AG20443 (cell line): ENCODE measurements at regions not wholly inside any gene's neighbourhood (a gene's known extent, or its start where the extent isn't known, plus 50 kb on each side); places are given as distances from the start of the nearest gene placed in this dataset.
A peak's percentile ranks its signal among the peaks of the same experiment; 100 is the strongest.

ENCODE experiments used
- DNase-seq: peaks from one replicate; pipeline ENCODE4 v3.0.0; 2012; ENCODE audit warnings: low spot score, mixed read lengths

GRCh38 chr2:128984081-128984480 lies 665.4 kb upstream of the HS6ST1 start:
- no peak for DNase-seq

- DNase-seq, result no peak
Measured at GRCh38 chr2:128984855-128985254, 666.2 kb upstream of the HS6ST1 start.

- DNase-seq, result no peak
Measured at GRCh38 chr2:128986026-128986715, 667.5 kb upstream of the HS6ST1 start.

DNA sequence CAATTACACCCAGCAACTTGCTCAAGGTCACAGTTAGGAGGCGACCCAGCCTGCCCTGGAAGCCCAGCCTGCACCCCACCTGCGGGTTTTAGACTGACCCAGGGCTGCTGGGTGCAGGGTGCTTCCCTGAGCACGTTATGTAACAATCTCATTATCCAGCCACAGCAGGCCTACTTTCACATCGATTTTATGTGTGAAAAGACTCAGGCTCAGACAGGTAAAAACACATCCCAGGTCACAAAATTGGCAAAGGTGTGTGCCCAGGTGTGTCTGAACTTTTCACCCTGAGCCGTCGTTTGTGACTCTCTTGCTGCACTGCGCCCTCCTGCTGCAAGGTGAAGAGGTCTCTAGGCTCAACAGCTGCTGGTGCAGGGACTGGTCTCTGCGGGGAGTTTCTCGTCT lies 668.2 kb upstream of the HS6ST1 start:
- no peak for DNase-seq

DNA sequence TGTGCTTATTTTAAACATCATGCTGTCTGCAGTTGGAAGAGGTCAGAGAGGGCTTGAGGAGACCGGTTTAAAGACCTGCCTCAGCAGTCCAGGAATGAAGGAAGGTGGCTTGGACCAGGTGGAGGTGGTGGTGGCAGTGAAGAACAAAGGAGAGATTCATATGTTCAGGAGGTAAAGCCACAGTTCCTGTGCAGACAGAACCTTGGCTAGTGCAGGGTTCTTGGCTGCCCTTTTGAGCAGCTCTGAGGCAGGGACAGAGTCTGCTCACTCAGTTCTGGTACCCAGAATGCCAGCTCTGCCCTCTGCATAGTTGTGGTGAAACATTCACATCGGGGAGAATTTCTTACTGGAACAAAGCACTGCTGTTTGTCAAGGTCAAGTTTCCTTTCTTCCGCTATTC lies 669.7 kb upstream of the HS6ST1 start:
- no peak for DNase-seq

GRCh38 chr2:128988967-128989366 lies 670.3 kb upstream of the HS6ST1 start:
- DNase-seq, result no peak

DNA sequence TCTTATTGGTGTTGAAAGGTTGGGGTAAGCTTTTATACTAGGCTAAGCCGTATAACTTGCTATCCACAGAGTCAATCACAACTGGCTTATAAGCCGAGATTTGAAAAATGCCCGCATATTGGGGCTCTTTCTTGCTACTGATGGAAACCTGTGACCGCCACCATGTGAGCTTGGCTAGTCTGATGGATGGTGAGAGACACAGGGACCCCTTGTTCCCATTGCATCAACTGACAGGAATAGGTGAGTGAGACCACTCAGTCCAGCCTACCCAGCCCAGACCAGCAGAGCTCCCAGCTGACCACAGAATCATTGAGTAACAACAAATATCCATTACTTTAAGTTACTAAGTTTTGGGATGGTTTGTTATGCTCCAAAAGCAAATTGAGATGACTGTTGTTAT lies 676.4 kb upstream of the HS6ST1 start:
- no peak for DNase-seq

GRCh38 chr2:128996078-128996477 lies 677.4 kb upstream of the HS6ST1 start:
- no peak for DNase-seq

DNA sequence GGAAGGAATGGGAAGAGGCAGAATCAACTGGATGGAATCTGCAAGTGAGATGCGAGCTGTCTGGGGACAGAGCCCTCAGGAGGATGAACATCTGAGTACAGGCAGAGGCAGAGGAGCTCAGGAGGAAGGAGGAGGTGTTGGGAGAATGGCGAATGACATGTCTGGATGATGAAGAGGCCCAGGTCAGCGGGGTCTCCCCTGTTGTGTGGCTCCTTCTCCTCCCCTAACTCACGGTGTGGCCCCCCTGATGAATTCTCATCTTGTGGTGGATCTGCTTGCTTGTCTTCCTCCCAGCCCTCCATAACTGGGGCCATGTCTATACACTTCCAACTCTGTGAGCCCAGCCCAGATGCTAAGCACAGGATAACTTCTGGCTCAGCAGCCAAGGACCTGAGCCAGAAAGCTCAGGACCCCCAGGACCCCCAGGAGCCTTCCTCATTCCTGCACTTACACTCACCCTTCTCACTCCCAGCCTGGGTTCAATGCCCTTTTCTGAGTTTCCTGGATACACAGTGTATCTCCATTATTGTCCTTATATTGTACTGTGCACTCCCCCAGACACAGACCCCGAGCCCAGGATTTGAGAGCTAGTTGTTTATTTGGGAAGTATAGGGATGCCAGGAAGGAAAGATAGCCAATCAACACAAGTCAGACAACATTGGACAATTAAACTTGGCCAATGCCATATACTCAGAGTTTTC lies 678.6 kb upstream of the HS6ST1 start:
- no peak for DNase-seq

GRCh38 chr2:129001926-129002325 lies 683.3 kb upstream of the HS6ST1 start:
- DNase-seq, result no peak

- DNase-seq, result no peak
Measured at GRCh38 chr2:129002751-129003150, 684.1 kb upstream of the HS6ST1 start.

DNA sequence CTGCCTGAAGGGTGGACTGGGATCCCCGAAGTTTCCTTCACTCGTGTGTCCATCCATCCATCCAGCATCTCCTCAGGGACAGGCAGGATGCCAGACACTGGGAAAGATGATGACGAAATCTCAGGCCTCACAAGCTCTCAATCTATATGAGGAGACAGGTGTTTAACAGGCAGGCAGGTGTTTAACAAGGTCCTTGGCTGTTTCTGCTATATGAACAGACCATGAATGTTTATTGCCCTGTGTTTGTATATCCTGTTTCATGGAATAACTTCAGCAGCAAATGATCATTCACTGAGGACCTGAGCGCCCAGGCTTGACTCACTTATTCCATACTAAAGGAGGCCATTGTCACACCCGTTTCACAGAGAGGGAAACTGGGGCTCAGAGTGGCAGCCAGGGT lies 685.8 kb upstream of the HS6ST1 start:
- DNase-seq, result no peak

GRCh38 chr2:129004940-129005490 lies 686.3 kb upstream of the HS6ST1 start:
- no peak for DNase-seq

DNA sequence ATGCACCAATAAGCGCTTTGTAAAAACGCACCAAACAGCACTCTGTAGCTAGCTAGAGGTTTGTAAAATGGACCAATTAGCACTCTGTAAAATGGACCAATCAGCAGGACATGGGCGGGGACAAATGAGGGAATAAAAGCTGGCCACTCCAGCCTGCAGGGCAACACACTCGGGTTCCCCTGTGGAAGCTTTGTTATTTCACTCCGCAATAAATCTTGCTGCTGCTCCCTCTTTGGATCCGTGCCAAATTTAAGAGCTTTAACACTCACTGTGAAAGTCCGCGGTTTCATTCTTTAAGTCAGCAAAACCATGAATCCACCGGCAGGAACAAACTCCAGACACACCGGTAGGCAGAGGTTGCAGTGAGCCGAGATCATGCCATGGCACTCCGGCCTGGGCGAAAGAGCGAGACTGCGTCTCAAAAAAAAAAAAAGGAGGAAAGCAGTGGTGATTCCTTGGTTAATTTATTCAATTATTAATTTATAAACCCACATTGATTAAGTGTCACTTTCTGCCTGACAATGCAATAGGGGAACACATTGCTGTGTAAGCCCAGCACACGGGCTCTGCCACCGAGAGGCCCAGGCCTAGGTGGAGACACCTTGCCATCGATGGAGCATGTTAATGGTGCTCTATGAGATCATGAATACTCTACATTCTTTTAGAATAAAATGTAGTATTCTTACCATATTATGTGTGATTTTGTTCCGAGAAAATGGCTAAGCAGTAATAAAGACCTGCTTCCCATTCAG lies 687.6 kb upstream of the HS6ST1 start:
- DNase-seq, result peak; percentile 1

GRCh38 chr2:129006901-129007300 lies 688.2 kb upstream of the HS6ST1 start:
- peak; percentile 1 for DNase-seq

- DNase-seq, result no peak
Measured at GRCh38 chr2:129008055-129008880, 689.6 kb upstream of the HS6ST1 start.

- no peak for DNase-seq
Measured at GRCh38 chr2:129008881-129009554, 690.4 kb upstream of the HS6ST1 start.

DNA sequence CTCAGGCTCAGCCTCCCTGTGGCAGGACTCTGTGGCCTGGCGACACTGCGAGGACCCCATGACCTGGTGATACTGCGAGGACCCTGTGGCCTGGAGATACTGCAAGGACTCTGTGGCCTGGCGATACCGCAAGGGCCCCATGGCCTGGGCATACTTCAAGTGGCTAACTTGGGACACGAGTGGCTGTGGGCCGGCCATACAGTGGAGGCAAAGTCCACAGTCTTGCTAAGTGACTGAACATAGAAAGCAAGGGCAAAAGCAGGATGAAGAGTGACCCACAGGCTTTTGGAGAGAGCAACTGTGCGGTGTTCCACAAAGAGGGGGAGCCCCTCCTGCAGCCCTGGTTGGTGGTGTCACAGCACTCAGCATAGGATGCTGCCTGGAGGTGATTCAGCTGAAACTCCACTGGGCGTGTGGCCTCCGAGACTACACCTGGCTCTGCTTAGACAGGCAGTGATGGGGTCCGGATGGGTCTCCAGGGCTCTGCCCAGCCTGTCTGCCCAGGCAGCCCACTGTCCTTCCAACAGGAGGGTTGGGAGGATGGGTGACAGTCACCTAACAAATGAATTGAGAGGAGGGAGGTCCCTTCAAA lies 691.0 kb upstream of the HS6ST1 start:
- DNase-seq, result no peak

DNA sequence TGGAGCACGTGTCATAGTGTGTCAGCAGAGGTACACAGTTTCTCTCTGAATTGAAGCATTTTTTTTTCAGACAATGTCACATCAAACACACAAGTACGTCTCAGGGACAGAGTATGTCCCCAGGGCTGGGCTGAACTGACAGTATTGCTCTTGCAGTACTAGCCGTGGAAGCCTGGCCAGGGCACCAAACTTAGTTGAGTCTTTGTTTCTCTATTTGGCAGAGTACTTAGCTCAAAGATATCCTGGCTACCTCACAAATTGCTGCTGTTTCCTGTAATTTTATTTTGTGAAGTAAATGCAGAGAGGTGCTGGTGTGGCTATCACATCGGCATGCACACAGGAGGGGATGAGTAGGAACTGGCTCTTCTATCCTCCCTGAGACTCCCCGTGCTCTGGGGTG lies 691.6 kb upstream of the HS6ST1 start:
- DNase-seq, result no peak

- DNase-seq, result no peak
Measured at GRCh38 chr2:129011466-129012061, 692.9 kb upstream of the HS6ST1 start.

- DNase-seq, result no peak
Measured at GRCh38 chr2:129014432-129014831, 695.8 kb upstream of the HS6ST1 start.
